ENCODE measurements at regions not wholly inside any gene's neighbourhood (a gene's known extent, or its start where the extent isn't known, plus 50 kb on each side); places are given as distances from the start of the nearest gene placed in this dataset.

DNA sequence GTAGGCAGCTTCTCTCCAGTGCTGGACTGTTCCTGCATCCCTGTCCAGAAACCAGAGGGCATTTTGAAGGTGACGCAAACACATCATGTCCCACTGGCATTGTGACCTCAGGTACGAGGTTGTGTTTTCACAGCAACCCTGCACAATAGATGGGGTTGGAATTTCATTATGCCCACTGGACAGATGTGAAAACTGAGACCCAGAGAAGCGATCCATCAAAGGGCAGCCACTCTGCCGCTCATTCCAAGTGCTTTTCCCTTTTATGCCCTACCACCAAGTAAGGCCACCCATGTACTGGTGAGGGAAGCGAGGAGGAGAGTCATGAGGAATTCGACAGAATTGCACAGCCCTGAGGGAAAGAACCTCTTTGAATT is 63.3 kb downstream of the CALML3 start:
- Histone ChIP-seq H3K4me2 (no peak overlapping the region), H3K27ac (ENCODE audit: low read depth in 2 of 2, low read length in 1 of 2) (no peak overlapping the region), H3K36me3 (replicated peaks in 1 of 2; ENCODE audit: control insufficient read depth in 1 of 2, insufficient read depth in 2 of 2, low read length in 1 of 2) (no peaks in the 10 kb centered on the region), H3K79me2 (ENCODE audit: insufficient read depth) (no peaks in the 10 kb centered on the region), H3K4me1 (ENCODE audit: control insufficient read depth in 1 of 2, insufficient read depth in 2 of 2, low read depth in 1 of 2, low read length in 1 of 2) (peaks cover 0 to 40% of the 10 kb centered on the region in 2 experiments; a peak in 2 of 4 replicates), H3K27me3 (ENCODE audit: insufficient read depth) (no peaks in the 10 kb centered on the region), H3F3A (replicated peaks; ENCODE audit: insufficient read depth) (no peaks in the 10 kb centered on the region), H2AFZ (ENCODE audit: low read depth) (no peak overlapping the region), H3K4me3 (ENCODE audit: low read depth in 2 of 2, low read length in 1 of 2) (no peak overlapping the region), H3K9me2 (no peaks in the 10 kb centered on the region), H3K9me3 (no peaks in the 10 kb centered on the region), H3K9ac (no peak overlapping the region), H4K20me1 (ENCODE audit: insufficient read depth) (no peaks in the 10 kb centered on the region)
- WGBS (ENCODE audit: low lambda C conversion rate) = 97% methylated on average over 5 of the region's 6 CpGs
- ChIA-PET CTCF (interaction anchor here (0.9 to 1.0 kb wide), 2 partner anchors 10 to 146 kb away, joined by 3 read pairs; no protein-coding TSS in a partner anchor), POLR2A (no interaction called here)
- TF ChIP-seq ELF1 (IDR thresholded peaks at IDR 0.05) = no peak
- TF ChIP-seq CHD2 (IDR thresholded peaks at IDR 0.05; ENCODE audit: low read length, partially characterized antibody) = no peak
- no peak for TF ChIP-seq USF1 (IDR thresholded peaks at IDR 0.05; ENCODE audit: borderline replicate concordance, low read depth)
- no peak for TF ChIP-seq EP300 (IDR thresholded peaks at IDR 0.05; ENCODE audit: borderline replicate concordance in 1 of 2, low read depth in 1 of 2, low read length in 1 of 2)
- TF ChIP-seq GATA2 (CRISPR knock-in tag; IDR thresholded peaks at IDR 0.05) = no peak
- no peak for TF ChIP-seq FOXJ3 (CRISPR knock-in tag; IDR thresholded peaks at IDR 0.05)
- TF ChIP-seq SMC3 (IDR thresholded peaks at IDR 0.05; ENCODE audit: low read depth, low read length) = no peak
- TF ChIP-seq RXRA (IDR thresholded peaks at IDR 0.05; ENCODE audit: borderline replicate concordance, low read depth) = no peak
- no peak for TF ChIP-seq FOSL2 (IDR thresholded peaks at IDR 0.05; ENCODE audit: borderline replicate concordance, low read depth)
- TF ChIP-seq RFX5 (IDR thresholded peaks at IDR 0.05; ENCODE audit: low read length) = no peak
- no peak for TF ChIP-seq REST (IDR thresholded peaks at IDR 0.05; ENCODE audit: low read depth, low read length)
- no peak for TF ChIP-seq JUND (IDR thresholded peaks at IDR 0.05)
- TF ChIP-seq RAD21 (IDR thresholded peaks at IDR 0.05; ENCODE audit: low read length) = no peak
- no peak for TF ChIP-seq NFIC (IDR thresholded peaks at IDR 0.05; ENCODE audit: borderline replicate concordance)
- TF ChIP-seq TCF12 (IDR thresholded peaks at IDR 0.05) = no peak
- no peak for TF ChIP-seq YY1 (IDR thresholded peaks at IDR 0.05; ENCODE audit: low read depth)
- TF ChIP-seq MEF2A (IDR thresholded peaks at IDR 0.05; ENCODE audit: borderline replicate concordance, low read depth) = no peak
- no peak for TF ChIP-seq USF2 (IDR thresholded peaks at IDR 0.05; ENCODE audit: borderline replicate concordance, low read depth, low read length)
- no peak for DNase-seq
